ENCODE measurements at regions not wholly inside any gene's neighbourhood (a gene's known extent, or its start where the extent isn't known, plus 50 kb on each side); places are given as distances from the start of the nearest gene placed in this dataset.
A peak's percentile ranks its signal among the peaks of the same experiment; 100 is the strongest.

DNA sequence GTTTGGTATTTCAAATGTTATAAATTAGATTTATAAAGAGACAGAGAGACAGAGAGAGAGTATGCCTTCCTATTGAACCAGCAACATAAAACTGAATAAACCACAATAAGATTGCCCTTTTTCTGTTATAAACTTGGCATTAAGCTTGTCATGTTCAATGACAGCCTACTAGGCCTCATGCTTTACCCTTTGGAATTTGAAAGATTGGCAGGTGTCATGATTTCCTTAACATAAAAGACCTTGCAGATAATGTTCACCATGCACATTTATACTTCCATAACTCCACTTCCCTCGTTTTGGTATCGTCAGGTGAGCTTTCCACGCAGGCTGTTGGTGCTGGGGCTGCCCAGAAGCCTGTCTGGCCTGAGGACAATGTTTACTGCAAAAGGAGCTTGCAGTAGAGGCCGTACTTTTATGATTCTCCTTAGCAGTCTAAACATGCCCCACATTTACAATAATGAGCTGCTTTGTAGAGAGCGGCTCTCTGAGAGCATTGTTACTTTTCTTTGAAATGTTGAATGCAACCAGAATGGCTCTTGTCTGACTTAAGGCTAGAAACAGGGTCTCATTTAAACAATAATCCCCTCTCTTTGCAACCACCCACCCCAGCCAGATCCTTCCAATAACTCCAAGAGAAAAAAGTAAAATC lies 379.1 kb upstream of the ATP5MC3 start:
- no peak for DNase-seq (ENCODE audit: low read depth)

DNA sequence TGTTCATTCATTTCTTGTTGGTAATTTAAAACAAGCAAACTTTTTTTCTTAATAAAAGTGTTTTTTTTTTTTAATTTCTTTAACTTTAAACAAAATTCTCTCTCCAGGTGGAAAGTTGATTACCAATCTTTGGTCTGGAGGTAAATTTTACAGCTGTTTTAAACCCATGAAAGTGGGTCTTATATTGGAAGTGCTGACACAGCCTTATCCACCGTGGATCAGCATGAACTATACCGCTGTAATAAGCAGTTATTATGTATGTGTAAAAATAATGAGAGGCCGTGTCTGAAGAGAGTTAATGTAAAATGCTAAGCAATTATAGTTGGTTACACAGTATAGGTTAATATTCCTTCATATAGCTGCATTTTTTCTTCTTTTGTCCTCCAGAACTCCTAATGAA lies 378.1 kb upstream of the ATP5MC3 start:
- no peak for DNase-seq (ENCODE audit: low read depth)

DNA sequence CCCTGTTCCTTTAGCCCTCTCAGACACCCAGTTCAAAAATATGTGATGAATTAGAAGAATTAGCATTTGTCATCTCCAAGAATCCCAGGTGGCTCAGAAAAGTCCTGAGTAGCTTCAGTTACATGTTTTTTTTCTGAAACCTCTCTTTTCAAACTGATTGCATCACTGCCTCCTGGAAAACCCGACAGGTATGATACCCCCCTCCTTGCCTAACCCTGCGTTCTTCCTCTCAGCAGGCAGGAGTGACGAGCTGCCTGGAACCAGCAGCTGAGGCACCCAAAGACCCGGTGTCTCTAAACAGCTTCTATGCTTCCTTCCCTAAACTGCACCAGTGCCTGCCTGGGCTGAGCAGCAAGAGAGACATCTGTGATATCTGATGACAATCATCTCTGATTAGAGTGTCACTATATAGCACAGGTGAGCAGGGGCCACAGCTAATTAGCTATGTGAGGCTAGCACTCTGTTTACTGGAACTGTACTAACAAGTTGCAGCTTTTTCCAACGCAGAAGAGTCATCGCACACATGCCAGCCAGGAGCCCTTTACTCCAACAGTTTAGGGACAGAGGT lies 376.4 kb upstream of the ATP5MC3 start:
- no peak for DNase-seq (ENCODE audit: low read depth)

DNA sequence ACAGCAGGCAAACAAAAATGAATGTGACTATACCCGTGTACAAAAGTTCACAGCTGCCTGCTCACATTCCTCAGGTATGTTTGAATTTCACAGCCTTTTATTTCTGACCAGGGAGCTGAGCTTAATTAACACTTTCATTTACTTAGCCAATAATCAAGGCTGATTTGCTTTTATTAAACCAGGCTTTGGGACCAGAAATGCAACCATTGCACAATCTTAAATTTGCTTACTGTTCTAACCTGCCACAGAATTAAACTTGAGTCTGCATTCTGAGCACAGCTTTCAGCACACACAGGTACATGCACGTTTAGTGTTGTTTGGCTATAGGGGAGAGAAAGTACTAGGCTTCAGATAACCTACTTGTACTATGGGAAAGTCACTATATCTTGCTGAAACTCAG lies 372.4 kb upstream of the ATP5MC3 start:
- no peak for DNase-seq (ENCODE audit: low read depth)

DNA sequence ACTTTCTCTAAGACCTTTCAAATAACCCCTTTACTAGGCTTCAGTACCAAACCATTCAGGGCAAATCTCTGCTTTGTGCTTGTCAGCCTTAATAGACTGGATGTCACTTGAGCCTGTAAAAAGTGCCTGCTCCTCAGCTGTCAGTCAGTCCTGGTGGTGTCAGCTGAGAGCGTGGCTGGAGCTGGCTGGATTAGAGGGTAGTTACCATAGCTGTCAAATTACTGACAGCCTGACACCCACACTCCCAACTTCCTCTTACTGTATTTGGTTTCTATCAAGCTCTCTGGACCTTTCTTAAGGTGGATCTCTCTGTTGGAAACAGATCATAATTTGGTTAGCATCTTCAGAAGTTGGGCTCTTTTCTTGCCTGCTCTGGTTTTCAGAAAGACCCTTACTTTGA lies 371.4 kb upstream of the ATP5MC3 start:
- DNase-seq (ENCODE audit: low read depth), result no peak

DNA sequence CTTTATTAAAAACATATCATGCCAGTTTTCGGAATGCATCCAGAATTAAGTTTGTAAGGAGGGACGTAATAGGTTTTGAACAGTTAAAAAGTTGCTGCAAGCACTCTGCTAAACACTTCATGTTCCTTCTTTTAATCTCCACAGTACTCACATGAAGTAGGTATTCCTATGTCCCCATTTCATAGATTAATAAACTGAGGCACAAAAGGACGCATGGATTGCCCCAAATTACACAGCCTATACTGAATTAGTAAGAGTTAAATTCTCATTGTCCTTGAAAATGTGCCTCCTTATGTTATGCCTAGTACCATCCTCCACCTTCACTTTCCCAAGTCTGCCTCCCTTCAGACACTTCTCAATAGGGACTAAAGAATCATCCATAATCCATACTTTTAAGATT lies 358.9 kb upstream of the ATP5MC3 start:
- no peak for DNase-seq (ENCODE audit: low read depth)

DNA sequence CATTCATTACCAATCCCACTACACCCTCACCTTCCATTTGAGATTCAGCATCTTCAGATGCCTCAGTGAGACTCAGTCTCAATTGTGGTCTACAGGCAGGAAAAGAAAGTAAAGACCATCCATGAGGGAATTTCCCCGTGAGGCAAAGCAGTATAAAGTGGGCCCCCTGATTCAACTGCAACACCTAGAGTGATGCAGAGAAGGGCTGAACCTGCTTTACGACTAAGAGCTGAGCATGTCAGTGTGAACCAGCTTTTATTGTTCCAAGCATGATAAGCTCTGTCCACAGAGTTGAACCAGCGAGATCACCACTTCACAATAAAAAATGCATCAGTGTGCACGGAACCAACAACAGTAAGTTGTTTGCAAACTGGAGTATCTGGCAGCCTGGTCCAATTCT lies 357.6 kb upstream of the ATP5MC3 start:
- DNase-seq (ENCODE audit: low read depth), result no peak

DNA sequence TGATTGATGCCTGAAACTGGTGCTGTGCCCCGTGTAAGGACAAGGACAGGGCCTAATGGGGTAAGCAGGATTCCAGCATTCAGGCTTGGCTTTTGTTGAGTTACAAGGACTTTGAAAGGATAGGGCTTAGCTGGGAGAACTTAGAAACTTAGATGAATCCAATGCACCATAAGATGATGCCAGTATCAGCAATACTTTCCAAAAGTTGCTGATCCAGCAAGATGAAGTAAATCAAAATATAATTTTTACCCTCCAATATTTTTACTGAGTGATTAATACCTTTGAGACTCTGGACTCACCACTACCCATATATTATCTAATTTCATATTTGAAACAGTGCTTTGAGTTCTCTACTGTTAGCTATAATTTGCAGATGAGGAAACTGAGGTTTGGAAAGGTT lies 354.5 kb upstream of the ATP5MC3 start:
- DNase-seq (ENCODE audit: low read depth), result no peak

DNA sequence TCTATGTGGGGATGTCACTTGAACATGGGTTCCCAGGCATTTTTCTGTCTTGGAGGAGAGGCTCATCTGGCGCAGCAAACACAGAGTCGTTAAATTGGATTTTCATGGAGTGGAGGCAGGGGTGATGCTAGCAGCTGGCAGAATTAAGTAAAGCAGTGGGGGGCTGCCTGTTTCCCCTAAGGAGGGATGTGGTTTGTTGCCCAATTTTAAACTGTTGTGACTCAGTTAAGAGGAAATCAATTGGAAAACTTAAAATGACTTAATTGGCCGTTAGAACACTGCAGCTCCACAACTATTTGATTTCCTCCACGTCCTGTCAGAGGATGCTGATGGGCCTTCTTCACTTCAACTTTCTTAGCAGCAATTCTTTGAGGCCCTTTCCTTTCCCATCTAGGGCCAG lies 354.1 kb upstream of the ATP5MC3 start:
- DNase-seq (ENCODE audit: low read depth), result no peak

DNA sequence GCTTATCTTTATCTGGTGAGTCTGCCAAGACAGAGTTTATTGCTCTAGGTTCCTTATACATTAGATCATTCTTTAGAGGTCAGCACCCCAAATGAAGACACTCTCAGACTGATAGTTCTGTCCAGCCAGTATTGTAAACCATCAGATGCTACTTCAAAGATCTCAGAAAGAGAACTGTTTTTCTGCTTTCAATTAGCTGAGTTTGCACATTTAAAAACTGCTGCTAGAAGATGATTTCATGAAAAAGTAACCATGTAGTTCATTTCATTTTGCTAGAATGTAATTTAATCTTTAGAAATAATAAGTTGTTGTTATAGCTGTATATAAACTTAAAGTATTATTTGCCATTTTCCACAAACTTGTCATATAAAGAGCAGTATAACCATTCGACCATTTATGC lies 344.5 kb upstream of the ATP5MC3 start:
- no peak for DNase-seq (ENCODE audit: low read depth)

DNA sequence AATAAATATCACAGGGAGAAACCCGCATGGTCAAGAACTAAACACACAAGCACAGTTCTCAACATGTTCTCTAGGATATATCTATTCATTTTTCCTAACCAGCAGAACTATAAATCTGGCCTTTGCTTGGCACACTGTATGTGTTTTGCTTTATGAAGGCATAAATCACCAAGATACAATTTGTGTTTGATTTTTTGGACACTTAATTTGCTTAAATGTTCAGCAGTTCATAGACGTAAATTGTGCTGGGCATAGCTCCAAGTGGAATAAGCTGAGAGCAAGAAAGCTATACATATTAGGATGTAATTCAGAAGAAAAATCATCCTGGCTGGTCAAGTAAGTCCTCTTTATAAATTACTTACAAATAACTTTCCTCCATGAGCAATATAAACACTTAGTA lies 341.5 kb upstream of the ATP5MC3 start:
- no peak for DNase-seq (ENCODE audit: low read depth)

DNA sequence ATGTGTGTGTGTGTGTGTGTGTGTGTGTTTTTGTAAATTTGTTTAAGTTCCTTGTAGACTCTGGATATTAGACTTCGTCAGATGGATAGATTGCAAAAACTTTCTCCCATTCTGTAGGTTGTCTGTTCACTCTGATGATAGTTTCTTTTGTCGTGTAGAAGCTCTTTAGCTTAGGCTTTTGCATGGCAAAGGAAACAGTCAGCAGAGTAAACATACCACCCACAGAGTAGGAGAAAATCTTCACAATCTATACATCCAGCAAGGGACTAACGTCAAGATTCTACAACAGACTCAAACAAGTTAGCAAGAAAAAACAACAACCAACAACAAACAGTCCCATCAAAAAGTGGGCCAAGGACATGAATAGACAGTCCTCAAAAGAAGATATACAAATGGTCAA lies 336.7 kb upstream of the ATP5MC3 start:
- DNase-seq (ENCODE audit: low read depth), result no peak

DNA sequence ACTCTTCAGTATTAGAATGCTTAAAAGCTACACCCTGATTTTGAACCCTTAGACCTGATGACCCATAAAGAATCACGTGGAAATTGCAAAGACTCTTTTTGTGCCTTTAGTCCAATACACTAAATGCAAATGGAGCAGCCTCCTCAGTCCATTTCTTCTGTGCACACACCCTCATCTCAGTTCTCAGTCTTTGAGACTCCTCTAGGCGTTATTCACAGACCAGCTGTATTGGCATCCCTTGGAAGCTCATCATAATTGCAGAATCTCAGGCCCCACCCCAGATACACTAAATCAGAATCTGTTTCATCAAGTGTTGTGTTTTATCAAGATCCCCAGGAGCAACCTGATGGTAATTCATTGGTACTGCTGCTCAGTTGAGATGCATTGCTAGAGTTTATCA lies 335.0 kb upstream of the ATP5MC3 start:
- no peak for DNase-seq (ENCODE audit: low read depth)

DNA sequence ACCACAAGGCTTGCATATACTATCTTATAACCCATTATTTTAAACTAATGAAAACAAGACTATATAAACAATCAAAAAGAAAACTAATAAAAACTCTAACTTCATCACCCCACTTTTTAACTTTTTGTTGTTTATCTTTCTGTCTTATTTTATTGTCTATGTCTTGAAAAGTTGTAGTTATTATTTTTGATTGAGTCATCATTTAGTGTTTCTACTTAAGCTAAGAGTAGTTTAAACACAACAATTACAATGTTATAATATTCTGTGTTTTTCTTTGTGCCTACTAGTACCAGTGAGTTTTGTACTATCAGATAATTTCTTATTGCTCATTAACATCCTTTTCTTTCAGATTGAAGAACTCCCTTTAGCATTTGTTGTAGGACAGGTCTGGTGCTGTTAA lies 318.7 kb upstream of the ATP5MC3 start:
- no peak for DNase-seq (ENCODE audit: low read depth)

DNA sequence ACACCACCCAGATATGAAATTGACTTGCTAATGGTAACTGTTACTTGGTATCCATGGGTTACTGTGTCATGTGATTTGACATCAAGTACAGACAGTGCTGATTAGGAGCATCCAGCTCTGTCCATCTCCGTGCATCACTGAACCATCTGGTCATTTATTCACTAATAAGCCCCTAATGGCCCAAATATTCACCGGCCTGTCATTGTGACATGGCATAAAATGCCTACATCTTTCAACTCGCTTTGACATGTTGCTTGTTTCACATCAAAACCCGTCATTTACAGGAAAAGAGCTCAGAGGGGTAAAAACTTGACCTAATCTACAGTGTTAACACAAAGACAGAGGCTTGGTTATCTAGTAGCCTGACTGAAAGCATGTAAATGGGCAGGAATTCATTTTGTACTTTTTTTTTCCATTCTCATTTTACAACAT lies 308.9 kb upstream of the ATP5MC3 start:
- no peak for DNase-seq (ENCODE audit: low read depth)

DNA sequence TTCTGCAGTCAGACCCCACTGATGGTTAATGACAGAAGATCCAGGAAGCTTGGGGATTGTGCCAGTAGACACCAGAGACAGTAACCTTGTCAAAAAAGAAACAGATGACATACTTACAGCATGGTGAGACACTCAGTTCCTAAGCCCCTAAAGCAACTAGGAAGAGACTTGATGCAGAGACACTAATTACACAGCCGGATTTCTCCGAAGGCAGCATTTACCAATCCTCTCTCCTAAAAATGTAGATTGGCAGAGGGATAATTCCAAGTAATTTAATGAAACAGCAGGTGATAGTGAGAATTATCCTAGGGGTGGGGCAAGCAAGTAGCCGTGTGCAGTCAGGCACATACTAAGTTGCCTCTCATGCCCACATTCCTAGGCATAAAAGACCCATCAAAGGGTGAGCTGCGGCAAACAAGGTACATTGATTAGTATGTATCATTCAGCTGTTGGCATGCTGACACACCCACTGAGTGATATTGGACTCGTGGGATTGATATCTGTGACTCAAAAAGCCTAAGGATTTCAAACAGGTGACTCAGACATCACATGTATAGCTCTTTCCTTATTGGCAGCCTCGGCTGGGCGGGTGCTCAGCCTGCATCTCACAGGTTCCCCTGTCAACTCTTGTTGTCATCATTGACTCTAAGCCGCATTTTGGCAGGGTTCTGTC lies 296.7 kb upstream of the ATP5MC3 start:
- peak; percentile 0 for DNase-seq (ENCODE audit: low read depth)

DNA sequence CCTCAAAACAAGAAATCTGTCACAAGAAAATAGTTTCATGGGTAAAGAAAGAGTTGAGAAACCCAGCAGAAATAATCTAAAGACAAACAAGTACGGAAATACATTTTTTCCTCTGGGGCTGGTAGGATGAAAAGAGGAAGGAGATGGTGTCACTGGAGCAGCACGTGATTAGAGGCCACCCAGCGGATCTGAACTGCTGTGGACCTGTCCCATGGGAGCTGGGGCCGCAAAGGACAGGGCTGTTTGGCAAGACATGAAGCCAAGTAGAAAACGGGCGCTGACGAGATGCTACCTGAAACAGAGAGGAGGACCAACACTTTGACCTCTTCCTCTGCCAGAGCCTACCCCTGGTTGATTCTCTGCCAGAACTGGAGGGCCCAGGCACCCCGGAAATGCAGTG lies 295.4 kb upstream of the ATP5MC3 start:
- no peak for DNase-seq (ENCODE audit: low read depth)

DNA sequence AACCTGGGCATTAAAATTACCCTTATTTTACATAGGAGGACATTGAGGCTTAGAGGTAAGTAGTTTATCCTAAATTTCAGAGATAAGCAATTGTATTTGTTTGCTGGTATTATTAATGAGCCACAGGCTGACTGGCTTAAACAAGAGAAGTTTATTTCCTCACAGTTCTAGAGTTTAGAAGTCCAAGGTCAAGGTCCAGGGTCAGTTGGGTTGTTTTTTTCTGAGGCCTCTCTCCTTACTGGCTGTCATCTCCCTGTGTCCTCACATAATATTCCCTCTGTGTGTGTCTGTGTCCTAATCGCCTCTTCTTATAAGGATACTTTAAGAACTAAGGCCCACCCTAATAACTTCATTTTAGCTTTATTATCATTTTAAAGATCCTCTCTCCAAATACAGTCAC lies 294.9 kb upstream of the ATP5MC3 start:
- no peak for DNase-seq (ENCODE audit: low read depth)

DNA sequence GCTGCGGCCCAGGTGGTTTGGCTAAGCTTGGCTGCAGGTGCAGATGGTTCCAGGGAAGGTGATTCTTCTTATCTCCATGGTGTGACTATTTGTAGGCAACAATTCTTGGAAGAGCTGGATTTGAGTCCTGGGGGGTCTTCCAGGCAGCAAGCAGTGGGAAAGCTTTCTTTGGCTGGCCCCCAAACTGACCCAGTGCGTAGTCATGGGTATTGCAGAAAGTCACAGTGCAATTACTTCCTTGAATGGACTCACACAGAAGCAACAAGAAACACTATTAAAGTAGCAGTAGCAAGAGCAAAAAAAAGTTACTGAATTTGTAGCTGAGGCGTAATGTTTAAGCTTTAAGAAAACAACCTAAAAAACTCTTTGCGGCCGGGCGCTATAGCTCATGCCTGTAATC lies 293.6 kb upstream of the ATP5MC3 start:
- DNase-seq (ENCODE audit: low read depth), result no peak

DNA sequence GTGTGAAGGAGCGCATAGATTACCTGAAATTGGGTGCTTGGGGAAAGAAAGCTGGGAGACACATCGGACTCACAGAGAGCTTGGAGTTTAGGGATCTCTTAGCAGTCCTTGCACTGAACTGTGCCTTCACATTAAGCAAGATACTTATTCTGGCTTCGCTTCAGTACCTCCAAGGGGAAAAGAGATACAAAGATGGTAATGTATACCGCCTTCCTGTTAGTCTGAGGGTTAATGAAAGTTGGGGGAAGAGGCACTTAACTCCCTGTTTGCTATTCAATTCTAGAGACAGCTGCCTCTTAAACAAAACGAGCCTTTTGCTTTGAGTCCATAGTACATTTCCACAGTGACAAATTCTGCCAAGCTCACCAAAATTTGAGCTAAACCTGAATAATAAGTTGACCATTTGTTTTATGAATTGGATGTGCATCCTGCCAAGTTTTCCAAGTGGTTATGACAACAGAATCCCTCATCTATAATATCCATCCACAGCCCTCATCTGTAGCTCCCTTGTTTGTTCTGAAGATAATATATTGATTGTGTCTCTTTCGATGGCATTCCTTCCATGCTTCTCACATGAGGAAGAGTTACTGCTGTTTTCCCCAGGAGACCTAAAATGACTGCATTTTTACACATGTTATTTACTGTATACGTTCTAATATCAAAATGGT lies 287.1 kb upstream of the ATP5MC3 start:
- DNase-seq (ENCODE audit: low read depth), result no peak

DNA sequence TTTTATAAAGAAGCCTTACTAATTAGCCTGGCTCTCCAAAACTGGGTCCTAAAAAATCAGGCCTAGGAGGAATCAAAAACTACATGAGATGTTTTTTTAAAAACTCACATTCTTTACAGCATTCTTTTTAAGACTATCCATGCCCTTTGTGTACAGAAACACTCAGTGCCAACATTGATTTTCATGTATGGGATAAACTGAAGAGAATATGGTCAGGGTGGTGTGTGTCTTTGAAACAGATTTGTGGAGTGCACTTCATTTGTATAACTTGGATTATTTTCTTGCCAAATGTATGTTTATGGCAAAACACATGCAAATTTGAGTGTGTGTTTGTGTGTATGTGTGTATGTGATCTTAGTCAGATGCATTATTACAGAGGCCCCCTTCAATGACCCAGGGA lies 283.6 kb upstream of the ATP5MC3 start:
- no peak for DNase-seq (ENCODE audit: low read depth)

DNA sequence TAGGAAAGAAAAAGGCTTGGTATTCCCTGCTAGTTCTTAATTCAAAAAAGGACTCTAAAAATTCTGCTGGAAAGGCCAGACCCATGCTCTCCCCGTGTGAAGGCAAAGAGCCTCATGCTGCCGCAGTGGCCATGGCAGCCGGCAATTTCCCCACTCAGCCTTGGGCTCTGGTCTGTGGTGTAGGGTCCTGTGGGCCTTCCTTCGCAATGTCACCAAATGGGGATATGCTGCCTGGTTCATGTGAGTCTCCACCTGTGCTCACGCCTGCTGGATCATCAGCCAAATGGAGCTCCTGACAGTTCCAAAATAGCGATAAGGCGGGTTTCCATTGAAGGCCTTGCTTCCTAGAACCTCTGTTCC lies 282.8 kb upstream of the ATP5MC3 start:
- DNase-seq (ENCODE audit: low read depth), result no peak

DNA sequence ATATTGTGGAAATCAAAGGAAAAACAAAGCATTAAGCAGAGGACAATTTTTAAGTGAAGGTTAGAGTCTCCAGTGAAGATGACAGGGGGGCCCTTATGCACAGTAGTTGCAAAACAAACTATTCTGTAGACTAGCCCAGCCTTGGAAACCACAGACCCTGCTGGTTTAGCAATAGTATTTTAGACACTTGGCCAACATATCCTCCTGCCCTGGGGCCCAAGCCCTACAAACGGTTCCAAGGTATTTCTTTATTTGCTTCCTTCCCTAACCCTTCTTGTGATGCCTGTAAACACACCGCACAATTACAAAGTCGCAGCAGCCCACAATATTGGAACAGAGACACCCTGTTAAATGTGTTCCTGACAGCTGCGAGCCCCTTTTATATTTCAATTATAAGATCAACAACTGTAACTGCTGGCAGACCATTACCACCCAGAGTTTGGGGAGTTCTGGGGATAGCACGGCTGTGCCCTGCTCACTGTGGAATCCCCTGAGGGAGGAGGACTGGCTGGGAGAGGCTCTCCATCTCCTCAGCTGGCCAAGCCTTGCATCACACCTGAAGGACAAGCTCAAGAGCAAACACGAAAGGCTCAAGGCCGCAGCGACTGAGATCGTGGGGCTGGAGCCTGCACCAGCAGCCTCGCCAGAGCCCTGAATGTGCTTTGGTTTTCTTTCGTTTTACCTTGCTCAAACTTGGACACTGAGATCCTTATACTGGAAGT lies 282.2 kb upstream of the ATP5MC3 start:
- DNase-seq (ENCODE audit: low read depth), result no peak

Data from iris pigment epithelial cell (primary cell).